COLO668 (cell line): ENCODE measurements at regions not wholly inside any gene's neighbourhood (a gene's known extent, or its start where the extent isn't known, plus 50 kb on each side); places are given as distances from the start of the nearest gene placed in this dataset.
"Not testable (repeated sequence)": the region's sequence is repeated elsewhere in the genome, so short reads cannot be mapped to it uniquely, and the experiment has no call there.

ENCODE experiments used
- DNase-seq: peaks from one replicate; lab custom pipeline; 2025; ENCODE audit not compliant: unreplicated experiment; lab: John Stamatoyannopoulos, UW

DNA sequence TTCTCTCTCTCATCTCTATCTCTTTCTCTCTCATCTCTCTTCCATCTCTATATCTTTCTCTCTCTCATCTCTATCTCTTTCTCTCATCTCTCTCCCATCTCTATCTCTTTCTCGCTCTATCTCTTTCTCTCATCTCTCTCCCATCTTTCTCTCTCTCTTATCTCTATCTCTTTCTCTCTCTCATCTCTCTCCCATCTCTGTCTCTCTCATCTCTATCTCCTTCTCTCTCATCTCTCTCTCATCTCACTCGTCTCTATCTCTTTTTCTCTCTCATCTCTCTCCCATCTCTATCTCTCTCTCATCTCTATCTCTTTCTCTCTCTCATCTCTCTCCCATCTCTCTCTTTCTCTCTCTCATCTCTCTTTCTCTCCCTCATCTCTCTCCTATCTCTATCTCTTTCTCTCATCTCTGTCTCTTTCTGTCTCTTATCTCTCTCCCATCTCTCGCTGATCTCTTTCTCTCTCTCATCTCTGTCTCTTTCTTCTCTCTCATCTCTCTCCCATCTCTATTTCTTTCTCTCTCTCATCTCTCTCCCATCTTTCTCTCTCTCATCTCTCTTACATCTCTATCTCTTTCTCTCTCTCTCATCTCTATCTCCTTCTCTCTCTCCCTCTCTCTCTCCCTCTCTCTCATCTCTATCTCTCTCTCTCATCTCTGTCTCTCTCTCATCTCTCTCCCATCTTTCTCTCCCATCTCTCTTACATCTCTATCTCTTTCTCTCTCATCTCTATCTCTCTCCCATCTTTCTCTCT is 388.7 kb downstream of the NPHP4 start:
- no peak for DNase-seq

DNA sequence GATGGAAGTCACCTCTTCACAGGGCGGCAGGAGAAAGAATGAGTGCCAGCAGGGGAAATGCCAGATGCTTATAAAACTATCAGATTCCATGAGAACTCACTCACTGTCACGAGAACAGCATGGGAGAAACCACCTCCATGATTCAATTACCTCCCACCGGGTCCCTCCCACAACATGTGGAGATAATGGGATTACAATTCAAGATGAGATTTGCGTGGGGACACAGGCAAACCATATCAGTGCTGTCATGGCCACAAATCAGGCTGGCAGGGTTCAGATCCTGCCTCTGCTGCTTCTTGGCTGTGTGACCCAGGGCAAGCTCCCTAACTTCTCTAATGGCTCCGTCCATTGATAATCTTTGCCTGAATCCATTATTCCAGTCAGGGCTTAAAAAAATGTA is 389.5 kb downstream of the NPHP4 start:
- DNase-seq, result not testable (repeated sequence)

DNA sequence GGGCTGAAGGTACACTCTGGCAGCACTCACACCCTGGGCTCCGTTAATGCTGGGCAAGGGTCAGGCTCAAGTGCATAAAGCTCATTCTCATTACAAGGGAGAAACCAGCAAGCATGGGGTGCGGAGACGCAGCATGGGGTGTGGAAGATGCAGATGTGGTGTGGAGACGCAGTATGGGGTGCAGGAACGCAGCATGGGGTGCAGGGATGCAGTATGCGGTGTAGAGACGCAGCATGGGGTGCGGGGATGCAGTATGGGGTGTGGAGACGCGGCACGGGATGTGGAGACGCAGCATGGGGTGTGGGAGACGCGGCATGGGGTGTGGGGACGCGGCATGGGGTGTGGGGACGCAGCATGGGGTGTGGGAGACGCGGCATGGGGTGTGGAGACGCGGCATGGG is 390.7 kb downstream of the NPHP4 start:
- DNase-seq, result no peak

DNA sequence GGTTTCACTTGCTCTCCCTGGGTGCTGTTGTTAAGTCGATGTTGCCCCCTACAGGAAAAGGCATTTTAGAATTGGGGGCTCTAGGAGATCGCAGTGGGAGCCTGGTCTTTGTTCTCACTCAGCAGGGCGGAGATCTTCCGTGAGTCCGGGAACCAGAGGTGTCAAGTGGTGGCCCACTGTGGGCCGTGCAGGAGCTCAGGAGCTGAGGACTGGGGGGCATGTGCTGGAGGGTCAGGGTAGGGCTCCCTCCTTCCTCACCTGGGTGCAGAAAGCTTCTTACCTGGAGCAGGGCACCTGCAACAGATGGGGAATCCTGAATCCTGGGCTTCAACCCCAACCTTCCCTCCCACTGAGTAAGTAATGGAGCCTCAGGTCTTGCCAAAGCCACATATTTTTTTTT is 392.7 kb downstream of the NPHP4 start:
- DNase-seq, result no peak

DNA sequence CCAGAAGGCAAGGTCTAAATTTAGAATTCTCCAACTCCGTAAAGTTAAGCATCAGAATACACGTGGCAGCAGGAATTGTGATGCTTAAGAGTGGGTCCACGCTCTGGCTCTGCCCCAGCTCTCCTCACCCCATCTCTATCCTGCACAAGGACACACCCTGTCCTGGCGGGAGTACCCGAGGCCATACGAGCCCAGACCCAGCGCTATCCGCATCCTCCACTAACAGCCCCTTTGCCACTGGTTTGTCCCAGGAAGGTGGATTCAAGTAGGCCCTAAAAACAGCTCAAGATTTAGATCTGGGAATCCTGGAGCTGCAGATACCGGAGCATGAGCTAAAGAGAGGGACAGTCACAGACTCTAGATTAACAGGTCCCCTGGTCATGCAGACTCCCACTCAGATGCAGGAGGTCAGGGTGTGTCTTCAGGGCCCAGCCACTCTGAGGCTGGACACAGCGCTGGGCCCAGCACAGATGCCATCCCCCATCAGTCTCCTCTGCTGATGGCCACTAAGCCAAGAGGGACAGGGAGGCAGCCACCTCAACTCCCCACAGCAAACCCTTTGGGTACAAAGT is 393.3 kb downstream of the NPHP4 start:
- DNase-seq, result no peak

DNA sequence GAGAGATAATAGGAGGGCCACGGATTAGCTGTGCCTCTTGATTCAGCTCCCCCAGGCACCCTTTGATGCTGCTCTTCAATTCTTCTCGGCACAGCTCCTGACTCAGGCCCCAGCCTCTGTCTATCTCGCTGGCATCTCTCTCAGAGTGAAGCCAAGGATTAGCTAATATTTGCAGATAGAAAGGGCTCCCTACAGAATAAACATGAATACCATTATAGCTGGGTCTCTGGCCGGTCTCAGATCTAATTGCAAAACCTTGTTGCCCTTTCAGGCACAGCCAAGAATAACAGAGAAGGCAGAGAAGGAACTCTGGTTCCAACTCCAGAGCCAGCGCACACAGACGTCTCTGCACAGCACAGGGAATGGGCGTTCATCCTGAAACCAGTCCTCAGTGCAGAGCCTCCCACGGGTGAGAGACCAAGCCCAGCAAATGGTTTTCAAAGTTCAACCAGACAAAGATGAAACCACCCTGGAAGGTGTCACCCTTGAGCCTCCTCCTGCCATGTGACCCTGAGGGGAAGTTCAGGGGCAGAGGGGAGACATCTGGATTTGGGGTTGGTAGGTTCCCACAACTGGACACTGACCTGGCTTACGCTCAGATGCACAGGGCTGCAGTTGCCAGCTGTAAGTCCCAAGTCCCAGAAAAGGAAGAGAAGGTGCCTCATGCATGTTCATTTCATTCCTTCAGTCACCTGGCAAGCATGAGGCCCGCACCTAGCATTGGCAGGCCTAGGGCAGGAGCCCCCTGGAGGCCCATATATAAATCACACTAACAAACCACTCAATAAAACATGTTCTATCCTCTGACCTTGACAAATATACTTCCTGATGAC is 394.0 kb downstream of the NPHP4 start:
- DNase-seq, result peak; percentile 48

DNA sequence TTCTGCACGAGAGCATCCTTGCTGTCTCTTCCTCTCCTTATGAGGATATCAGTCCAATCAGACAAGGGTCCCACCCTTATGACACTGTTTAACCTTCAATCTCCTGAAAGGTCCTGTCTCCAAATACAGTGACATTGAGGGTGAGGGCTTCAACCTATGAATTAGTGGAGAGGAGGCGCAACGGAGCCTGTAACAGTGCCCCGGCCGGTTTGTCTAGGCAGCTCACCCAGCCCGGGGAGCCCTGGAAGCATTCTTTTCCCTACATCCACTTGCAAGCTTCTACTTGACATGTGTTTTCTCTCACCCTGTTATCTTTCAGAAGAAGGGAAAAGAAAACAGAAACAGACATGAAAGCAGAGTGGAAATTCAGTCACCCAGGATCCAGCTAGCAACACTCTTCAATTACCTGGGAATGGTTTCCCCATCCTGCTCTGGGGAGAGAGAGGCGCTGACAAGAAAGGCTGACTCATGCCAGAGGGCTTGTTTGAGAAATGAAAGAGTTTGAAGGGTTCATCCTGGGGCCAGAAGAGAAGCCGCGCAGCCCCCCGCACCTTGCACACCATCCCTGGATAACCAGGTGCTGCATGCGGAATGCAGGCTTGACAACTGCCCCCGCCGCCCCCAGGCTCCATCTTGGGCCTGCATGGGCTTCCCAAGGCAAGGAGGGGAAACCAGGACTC is 394.9 kb downstream of the NPHP4 start:
- no peak for DNase-seq

DNA sequence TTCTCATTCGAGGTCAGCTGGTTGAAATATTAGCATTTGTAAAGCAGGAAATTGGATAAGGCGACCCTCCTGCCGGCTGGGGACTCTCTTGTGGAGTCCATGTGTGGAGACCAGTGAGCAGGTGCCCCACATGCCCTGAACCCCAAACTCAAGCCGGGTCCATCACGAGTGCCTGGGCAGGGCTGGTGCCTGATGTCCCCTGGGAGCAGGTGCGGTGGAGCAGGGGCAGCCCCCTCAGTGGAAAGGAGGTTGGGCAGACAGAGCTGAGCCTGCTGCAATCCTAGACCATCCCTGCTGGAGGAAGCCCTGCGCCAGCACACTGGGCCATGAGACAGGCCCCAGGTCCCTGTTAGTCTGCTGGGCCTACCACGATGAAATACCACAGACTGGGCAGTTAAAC is 395.6 kb downstream of the NPHP4 start:
- DNase-seq, result no peak

DNA sequence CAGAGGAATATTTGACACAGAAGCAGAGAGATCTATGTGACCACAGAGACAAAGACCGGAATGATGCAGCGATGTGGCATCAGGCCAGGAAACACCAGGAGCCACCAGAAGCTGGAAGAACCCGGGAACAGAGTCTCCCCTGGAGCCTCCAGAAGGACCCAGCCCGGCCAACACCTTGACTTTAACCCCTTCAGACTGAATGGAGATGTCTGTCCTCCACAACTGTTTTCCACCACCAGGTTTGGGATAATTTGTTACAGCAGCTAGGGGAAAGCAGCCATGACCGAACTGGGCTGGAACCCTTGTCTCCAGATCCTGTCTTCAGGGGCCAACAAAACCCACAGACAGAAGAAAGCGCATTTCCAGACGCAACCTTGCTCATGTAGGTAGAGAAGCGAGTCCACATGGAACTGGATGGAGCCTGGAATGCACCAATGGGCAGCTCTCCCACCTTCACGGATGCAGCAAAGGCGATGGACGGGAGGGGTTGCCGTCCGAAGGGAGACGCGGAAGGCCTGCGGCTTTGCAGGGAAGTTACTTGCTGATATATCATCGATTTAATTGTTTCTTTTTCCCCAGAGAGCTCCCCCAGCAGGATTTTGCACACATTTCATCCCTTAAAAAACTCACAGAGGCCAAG is 396.6 kb downstream of the NPHP4 start:
- DNase-seq, result no peak

DNA sequence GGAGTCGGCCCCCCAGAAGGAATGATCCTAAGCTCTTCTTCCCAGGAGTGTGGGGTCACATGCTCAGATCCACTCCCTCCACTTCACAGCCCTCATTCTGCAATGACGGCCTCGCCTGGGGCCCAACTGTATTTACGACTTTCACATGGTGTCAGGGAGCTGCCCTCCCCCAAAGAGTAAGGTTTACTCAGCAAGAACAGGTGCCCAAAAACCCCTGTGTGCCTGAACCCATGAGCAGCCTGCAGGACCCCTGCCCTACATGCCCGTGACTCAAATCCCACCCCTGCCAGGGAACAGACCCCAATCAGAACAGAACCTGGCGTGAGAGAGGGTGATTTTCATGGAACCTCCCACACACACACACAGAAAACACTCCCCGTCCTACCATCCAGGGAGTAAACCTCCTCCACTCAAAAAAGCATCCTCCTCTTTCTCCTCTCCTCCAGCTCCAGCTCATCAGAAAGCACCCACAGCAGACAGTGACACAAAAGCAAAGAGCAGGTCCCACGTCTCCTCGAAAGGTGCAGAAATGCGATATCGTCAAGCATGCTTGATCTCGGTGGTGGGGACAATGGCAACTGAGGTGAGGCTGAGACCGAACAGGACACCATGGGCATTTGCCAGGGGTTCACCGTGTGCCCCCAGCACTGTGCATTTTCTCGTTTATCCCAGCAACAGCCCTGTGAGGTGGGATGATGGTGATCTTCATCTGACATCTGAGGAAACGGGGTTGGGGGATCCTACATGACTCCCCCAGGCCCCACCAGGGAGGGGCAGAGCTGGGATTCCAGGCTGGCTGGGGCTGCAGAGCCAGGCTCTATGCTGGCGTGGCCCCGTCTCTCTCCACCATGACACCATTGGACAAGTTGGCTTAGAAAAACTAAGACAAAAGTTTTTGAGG is 397.9 kb downstream of the NPHP4 start:
- DNase-seq, result no peak

DNA sequence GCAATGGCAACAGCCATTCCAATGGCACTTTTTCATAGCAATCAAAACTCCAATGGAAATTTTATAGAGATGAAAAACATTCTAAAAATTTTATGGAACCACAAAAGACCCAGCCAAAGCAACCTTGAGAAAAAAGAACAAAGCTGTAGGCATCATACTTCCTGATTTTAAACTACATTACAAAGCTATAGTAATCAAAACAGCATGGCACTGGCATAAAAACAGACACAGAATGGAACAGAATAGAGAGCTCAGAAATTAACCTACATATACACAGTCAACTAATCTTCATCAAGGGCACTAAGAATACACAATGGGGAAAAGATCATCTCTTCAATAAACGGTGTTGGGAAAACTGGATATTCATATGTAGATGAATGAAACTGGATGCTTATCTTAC is 401.5 kb downstream of the NPHP4 start:
- DNase-seq, result no peak

DNA sequence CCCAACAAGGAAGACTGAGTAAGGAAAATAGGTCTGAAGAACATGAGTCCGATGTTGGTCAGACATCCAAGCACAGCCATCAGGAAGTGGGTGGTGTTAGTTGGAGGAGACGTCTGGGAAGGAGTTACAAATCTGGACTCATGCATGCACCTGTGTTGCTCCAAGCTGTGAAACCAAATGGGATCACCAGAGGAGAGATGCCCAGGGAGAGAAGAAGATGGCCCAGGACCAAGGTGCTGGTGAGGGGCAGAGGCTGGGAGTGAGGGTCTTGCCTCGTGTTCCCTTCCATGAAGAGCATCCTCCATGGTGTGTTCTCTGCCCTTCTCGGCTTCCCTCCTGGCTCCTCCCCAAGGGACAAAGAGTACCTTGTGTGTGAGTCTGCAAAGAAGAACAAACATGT is 405.6 kb downstream of the NPHP4 start:
- no peak for DNase-seq

DNA sequence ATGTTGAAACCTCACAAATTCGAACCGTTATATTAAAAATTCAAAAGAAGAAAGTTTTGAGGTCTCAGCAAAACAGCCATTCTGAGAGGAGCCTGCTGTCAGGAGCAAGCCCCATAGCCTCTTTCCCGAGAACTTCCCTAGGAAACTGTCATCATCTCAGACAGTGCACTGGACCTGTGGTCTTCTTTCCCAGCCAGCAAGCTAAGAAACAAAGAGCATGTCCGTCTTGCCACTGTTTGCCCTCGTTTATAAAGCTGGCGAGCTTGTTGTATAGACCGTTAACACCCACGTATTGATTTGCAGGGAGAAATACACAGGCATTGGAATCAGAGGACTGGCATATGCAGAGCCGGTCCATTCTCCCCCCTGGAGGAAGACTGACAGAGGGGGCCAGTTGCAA is 407.0 kb downstream of the NPHP4 start:
- no peak for DNase-seq

DNA sequence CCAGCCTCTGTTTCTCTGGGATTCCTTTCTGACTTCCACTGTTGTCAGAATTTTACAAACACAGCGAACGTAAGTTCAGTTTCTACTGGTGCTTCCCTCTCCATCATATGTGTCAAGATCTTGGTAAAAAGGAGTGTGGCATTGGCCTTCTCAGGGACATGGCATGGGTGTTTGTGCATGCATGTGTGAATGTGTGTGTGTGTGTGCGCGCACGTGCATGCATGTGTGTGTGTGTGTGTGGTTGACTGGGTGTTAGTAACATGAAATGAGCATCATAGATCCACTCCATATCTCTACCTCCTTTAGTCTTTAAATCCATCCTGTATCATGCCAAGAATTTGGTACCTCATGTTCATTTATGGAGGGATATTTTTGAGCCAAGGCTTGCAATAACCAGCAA is 411.3 kb downstream of the NPHP4 start:
- DNase-seq, result no peak

DNA sequence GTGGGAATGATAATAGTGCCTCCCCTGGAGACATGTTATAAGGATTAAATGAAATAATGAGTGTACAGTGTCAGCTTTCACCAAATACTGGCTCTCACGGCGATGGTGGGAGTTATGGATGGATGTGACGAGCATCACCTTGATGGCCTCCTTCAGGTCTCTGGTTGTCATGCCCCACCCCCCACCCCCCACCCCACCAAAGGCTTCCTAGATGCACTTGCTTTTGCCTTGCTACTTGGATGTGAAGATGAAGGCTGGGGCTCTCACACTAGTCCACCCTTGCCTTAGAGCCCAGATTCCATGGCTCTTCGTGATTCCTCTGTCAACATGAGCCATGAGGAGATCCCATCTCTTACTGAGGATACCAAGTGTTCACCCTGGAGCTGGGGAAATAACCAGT is 412.3 kb downstream of the NPHP4 start:
- no peak for DNase-seq

DNA sequence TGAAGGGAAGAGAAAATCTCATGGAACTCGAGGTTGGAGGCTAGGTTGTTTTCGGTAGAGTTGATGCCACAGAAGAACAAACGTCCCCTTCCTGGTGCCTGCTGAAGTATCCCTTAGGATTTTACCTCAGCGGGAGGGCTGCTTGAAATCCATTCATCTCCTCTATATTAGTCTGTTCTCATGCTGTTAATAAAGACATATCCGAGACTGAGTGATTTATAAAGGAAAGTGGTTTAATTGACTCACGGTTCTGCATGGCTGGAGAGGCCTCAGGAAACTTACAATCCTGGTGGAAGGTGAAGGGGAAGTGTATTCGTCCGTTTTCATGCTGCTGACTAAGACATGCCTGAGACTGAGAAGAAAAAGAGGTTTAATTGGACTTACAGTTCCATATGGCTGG is 413.5 kb downstream of the NPHP4 start:
- no peak for DNase-seq

DNA sequence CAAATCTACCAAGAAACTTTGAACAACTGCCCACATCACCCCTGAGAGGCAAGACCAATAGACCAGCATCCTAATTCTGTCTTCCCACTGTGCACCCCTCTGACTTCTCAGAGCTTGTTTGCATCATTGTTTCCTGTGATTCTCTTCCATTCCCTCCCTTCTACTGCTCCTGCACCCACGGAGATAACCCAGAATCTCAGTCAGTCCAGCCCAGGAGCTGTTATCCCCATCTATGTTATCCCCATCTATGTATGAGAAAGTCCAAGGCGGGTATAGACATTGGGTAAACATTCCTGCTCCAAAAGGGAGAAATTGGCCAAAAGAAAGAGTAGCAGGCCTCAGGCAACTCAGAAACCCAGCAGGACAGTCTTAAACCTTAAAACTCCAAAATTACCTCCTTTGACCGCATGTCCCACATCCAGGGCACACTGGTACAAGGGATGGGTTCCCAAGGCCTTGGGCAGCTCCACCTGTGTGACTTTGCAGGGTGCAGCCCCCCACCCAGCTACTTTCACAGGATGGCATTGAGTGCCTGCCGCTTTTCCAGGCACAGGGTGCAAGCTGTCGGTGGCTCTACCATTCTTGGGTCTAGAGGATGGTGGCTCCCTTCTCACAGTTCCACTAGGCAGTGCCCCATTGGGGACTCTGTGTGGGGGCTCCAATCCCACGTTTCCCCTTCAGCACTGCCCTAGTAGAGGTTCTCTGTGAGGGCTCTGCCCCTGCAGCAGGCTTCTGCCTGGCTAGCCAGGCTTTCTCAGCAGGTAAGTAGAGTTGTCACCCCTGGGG is 414.8 kb downstream of the NPHP4 start:
- DNase-seq, result no peak

DNA sequence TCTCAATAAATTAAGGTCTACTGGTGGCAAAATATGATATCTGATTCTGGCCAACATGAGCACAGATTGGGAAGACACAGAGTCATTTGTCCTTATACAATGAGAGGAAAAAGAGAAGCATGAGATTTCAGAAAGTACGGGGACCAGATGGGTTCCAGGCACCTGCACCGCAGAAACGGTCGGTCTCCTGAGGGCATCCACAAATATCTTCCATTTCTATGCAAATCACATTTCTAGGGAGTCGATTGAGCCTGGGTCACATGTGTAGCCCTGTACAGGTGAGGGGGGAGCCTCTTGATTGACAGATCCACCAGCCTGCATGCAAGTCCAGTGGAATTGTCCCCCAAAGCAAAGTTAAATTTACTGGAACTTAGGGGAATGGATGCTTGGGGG is 415.6 kb downstream of the NPHP4 start:
- DNase-seq, result no peak

DNA sequence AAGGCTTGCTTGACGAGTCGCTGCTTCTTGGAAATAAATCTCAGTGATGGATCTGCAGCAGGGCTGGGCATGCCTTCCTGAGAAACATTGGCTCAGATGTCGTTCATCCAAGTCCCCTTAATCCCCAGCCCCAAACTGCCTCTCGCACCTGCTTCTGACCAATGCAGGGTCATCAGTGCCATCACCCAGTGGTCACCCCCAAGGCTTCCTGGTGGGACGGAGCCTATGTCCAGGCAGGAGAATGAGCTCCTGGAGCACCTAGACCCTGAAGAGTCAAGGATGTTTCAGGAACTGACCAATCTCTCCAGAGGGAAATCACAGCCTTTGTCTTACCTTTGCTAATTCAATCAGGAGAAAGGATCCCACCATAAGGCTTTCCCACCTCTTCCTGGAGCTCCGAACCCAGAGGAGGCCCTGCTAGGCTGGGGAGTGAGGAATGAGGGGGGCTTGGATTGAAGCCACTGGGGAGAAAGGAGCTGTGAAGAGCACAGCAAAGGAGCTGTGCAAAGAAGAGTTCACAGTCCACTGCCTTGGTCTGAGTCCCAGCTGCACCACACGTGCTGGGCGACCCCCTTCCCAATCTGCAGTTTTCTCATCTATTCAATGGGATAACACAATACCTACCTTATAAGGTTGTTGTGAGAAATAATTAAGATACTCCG is 416.1 kb downstream of the NPHP4 start:
- no peak for DNase-seq
